DOHH2 (cell line): ENCODE measurements at regions not wholly inside any gene's neighbourhood (a gene's known extent, or its start where the extent isn't known, plus 50 kb on each side); places are given as distances from the start of the nearest gene placed in this dataset.

ENCODE experiments used
- H3F3A ChIP-seq: fragments of 200-600 bp; sonication (generic), shearing (Covaris generic); 2 replicates; pipeline ENCODE4 v1.6.0; 2016; ENCODE audit warnings: antibody characterized with exemption, mild to moderate bottlenecking; ENCODE audit not compliant: control insufficient read depth, insufficient read depth
- H3K27ac ChIP-seq: fragments of 200-600 bp; sonication (generic); 2 replicates; pipeline ENCODE4 v1.5.1; 2014; ENCODE audit warnings: low read depth, mild to moderate bottlenecking, low read length, moderate library complexity
- H3K27me3 ChIP-seq: fragments of 200-600 bp; sonication (generic); 2 replicates; pipeline ENCODE4 v1.6.1; 2014; ENCODE audit warnings: mild to moderate bottlenecking, low read length, mixed read lengths; ENCODE audit not compliant: control insufficient read depth
- H3K36me3 ChIP-seq: fragments of 200-600 bp; sonication (generic); 2 replicates; pipeline ENCODE4 v1.6.1; 2014; ENCODE audit warnings: mild to moderate bottlenecking, low read length, moderate library complexity, mixed read lengths; ENCODE audit not compliant: control insufficient read depth
- H3K4me1 ChIP-seq: fragments of 200-600 bp; sonication (generic); 2 replicates; pipeline ENCODE4 v1.6.1; 2014; ENCODE audit warnings: mild to moderate bottlenecking, low read length, mixed read lengths; ENCODE audit not compliant: control insufficient read depth
- H3K4me2 ChIP-seq: fragments of 200-600 bp; sonication (generic); 2 replicates; pipeline ENCODE4 v1.6.0; 2014; ENCODE audit warnings: mild to moderate bottlenecking, low read length, moderate library complexity
- H3K4me3 ChIP-seq: fragments of 200-600 bp; sonication (generic); 2 replicates; pipeline ENCODE4 v1.5.1; 2014; ENCODE audit warnings: mild to moderate bottlenecking, low read length, mixed read lengths
- H3K79me2 ChIP-seq: fragments of 200-600 bp; sonication (generic); 2 replicates; pipeline ENCODE4 v1.6.1; 2014; ENCODE audit warnings: mild to moderate bottlenecking, low read length, mixed read lengths; ENCODE audit not compliant: control insufficient read depth
- H3K9me2 ChIP-seq: fragments of 200-600 bp; sonication (generic); replicated peaks from 2 replicates; pipeline ENCODE4 v1.6.1; 2014; ENCODE audit warnings: mild to moderate bottlenecking, low read length, mixed read lengths; ENCODE audit not compliant: control insufficient read depth
- H3K9me3 ChIP-seq: fragments of 200-600 bp; sonication (generic); 2 replicates; pipeline ENCODE4 v1.6.1; 2014; ENCODE audit warnings: antibody characterized with exemption, low read length, mixed read lengths; ENCODE audit not compliant: control insufficient read depth, insufficient read depth
- H4K20me1 ChIP-seq: fragments of 200-600 bp; sonication (generic); 2 replicates; pipeline ENCODE4 v1.6.0; 2014; ENCODE audit warnings: low read depth, mild to moderate bottlenecking, antibody characterized with exemption, low read length, moderate library complexity; ENCODE audit not compliant: control insufficient read depth, insufficient read depth
- EZH2phosphoT487 ChIP-seq: fragments of 200-600 bp; sonication (generic); IDR thresholded peaks from 2 replicates; pipeline ENCODE4 v1.6.1; 2017; ENCODE audit warnings: borderline replicate concordance, mild to moderate bottlenecking, antibody characterized with exemption, low read length, moderate library complexity, mixed read lengths
- TF ChIP-seq, protein P1 (sequence below): fragments of 200-600 bp; sonication (generic); IDR thresholded peaks from one replicate; pipeline ENCODE4 v1.5.1; 2014; ENCODE audit warnings: antibody characterized with exemption, mild to moderate bottlenecking, low read depth, low read length; ENCODE audit not compliant: poor library complexity, severe bottlenecking

DNA sequence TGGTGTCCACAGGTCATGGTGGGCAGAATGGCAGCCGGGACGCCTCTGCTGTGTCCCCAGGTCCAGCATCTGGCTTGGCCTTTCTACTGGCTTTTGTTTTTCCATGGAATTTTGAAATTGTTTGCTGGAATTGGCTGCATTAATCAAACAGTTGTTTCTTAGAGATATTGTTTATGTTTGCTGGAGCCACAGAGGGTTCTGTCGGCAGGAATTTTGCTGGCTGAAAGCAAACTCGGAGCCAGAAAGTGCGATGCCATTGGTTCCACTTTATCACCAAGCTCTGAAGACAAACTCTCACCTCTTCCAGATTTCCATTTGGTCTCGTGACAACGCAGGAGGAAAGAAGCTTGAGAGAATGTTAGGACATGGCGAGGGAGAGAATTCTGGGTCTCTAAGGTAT lies 199.2 kb upstream of the COPS8 start:
- no peak overlapping the region for H3K4me2 ChIP-seq
- H3K27ac ChIP-seq = no peak overlapping the region
- H4K20me1 ChIP-seq = no peaks in the 10 kb centered on the region
- no peaks in the 10 kb centered on the region for H3K79me2 ChIP-seq
- no peaks in the 10 kb centered on the region for H3K9me3 ChIP-seq
- TF ChIP-seq EZH2phosphoT487 = no peak
- TF ChIP-seq, protein P1, sequence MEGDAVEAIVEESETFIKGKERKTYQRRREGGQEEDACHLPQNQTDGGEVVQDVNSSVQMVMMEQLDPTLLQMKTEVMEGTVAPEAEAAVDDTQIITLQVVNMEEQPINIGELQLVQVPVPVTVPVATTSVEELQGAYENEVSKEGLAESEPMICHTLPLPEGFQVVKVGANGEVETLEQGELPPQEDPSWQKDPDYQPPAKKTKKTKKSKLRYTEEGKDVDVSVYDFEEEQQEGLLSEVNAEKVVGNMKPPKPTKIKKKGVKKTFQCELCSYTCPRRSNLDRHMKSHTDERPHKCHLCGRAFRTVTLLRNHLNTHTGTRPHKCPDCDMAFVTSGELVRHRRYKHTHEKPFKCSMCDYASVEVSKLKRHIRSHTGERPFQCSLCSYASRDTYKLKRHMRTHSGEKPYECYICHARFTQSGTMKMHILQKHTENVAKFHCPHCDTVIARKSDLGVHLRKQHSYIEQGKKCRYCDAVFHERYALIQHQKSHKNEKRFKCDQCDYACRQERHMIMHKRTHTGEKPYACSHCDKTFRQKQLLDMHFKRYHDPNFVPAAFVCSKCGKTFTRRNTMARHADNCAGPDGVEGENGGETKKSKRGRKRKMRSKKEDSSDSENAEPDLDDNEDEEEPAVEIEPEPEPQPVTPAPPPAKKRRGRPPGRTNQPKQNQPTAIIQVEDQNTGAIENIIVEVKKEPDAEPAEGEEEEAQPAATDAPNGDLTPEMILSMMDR = no peak
- H3K9me2 ChIP-seq = no peaks in the 10 kb centered on the region
- H3F3A ChIP-seq = no peaks in the 10 kb centered on the region
- no peaks in the 10 kb centered on the region for H3K27me3 ChIP-seq
- no peak overlapping the region for H3K4me3 ChIP-seq
- peaks cover 5% of the 10 kb centered on the region for H3K4me1 ChIP-seq
- no peaks in the 10 kb centered on the region for H3K36me3 ChIP-seq

GRCh38 chr2:236887531-236887930 lies 198.2 kb upstream of the COPS8 start:
- H3K27ac ChIP-seq = no peak overlapping the region
- no peaks in the 10 kb centered on the region for H3F3A ChIP-seq
- H3K4me3 ChIP-seq = no peak overlapping the region
- H3K9me3 ChIP-seq = no peaks in the 10 kb centered on the region
- no peaks in the 10 kb centered on the region for H3K27me3 ChIP-seq
- H3K79me2 ChIP-seq = no peaks in the 10 kb centered on the region
- H3K9me2 ChIP-seq = no peaks in the 10 kb centered on the region
- H3K36me3 ChIP-seq = no peaks in the 10 kb centered on the region
- H3K4me2 ChIP-seq = no peak overlapping the region
- TF ChIP-seq, protein P1 = no peak
- TF ChIP-seq EZH2phosphoT487 = no peak
- H4K20me1 ChIP-seq = no peaks in the 10 kb centered on the region
- H3K4me1 ChIP-seq = peaks cover 5% of the 10 kb centered on the region

DNA sequence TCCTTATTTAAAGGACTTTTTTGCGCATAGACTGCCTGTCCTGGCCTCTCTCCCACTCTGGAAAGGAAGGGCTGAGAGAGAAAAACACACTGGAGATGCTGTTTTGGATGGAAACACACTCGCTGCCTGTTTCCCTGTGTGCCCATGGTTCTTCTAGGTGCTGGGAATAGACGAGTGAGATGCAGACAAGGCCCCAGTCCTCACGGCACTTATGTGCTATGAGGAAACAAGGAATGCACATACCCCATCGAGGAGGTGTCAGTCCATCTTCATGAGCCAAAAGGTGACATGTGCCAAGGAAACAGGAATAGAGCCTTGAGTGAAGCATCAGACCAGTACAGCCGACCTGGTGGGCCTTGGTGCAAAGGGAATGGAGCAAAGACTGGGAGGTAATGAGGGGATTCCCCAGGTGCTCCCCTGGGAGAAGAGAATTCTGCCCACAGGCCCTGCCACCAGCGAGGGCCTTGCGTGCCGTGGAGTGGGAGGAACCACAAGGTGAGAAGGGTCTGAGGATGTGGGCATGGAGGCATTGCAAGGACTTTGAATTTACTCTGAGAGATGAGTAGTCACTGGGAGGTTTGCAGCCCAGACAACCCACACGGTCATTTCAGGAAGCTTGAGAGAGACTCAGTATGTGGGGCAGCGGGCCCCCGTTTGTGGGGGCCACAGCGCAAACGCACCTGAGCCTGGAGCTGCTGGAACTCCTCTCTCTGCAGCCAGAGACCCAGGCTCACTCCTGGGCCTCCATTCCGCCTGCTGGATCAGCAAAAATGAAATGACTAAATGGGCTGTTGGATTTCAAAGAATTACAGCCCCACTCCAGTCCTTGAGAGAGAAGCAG lies 197.5 kb upstream of the COPS8 start:
- no peak overlapping the region for H3K4me2 ChIP-seq
- H3F3A ChIP-seq = no peaks in the 10 kb centered on the region
- H3K9me2 ChIP-seq = no peaks in the 10 kb centered on the region
- H3K4me1 ChIP-seq = peaks cover 5% of the 10 kb centered on the region
- H4K20me1 ChIP-seq = no peaks in the 10 kb centered on the region
- no peaks in the 10 kb centered on the region for H3K27me3 ChIP-seq
- no peaks in the 10 kb centered on the region for H3K9me3 ChIP-seq
- no peak overlapping the region for H3K4me3 ChIP-seq
- no peaks in the 10 kb centered on the region for H3K36me3 ChIP-seq
- TF ChIP-seq, protein P1 = no peak
- no peak for TF ChIP-seq EZH2phosphoT487
- H3K79me2 ChIP-seq = no peaks in the 10 kb centered on the region
- no peak overlapping the region for H3K27ac ChIP-seq
